ENCODE measurements at regions not wholly inside any gene's neighbourhood (a gene's known extent, or its start where the extent isn't known, plus 50 kb on each side); places are given as distances from the start of the nearest gene placed in this dataset.

- Histone ChIP-seq H3K9me3 (ENCODE audit: insufficient read depth, low read depth, low read length) (no peaks in the 10 kb centered on the region), H3K27ac (ENCODE audit: low read length) (no peak overlapping the region), H3K4me3 (ENCODE audit: low read length) (no peak overlapping the region), H3K4me1 (ENCODE audit: insufficient read depth, low read length) (no peaks in the 10 kb centered on the region), H3K9ac (ENCODE audit: low read depth, low read length) (no peak overlapping the region), H3K36me3 (ENCODE audit: insufficient read depth, low read depth, low read length) (no peaks in the 10 kb centered on the region), H3K27me3 (ENCODE audit: insufficient read depth, low read length) (no peaks in the 10 kb centered on the region)
Measured at GRCh38 chr3:88921986-88922385, 185.4 kb upstream of the EPHA3 start.

GRCh38 chr3:88926221-88926620 is 181.2 kb upstream of the EPHA3 start:
- Histone ChIP-seq H3K4me3 (ENCODE audit: low read length) (no peak overlapping the region), H3K9me3 (ENCODE audit: insufficient read depth, low read depth, low read length) (no peaks in the 10 kb centered on the region), H3K36me3 (ENCODE audit: insufficient read depth, low read depth, low read length) (no peaks in the 10 kb centered on the region), H3K9ac (ENCODE audit: low read depth, low read length) (no peak overlapping the region), H3K27me3 (ENCODE audit: insufficient read depth, low read length) (no peaks in the 10 kb centered on the region), H3K4me1 (ENCODE audit: insufficient read depth, low read length) (no peaks in the 10 kb centered on the region), H3K27ac (ENCODE audit: low read length) (no peak overlapping the region)

- Histone ChIP-seq H3K9me3 (ENCODE audit: insufficient read depth, low read depth, low read length) (no peaks in the 10 kb centered on the region), H3K36me3 (ENCODE audit: insufficient read depth, low read depth, low read length) (no peaks in the 10 kb centered on the region), H3K9ac (ENCODE audit: low read depth, low read length) (no peak overlapping the region), H3K4me3 (ENCODE audit: low read length) (no peak overlapping the region), H3K27ac (ENCODE audit: low read length) (no peak overlapping the region), H3K27me3 (ENCODE audit: insufficient read depth, low read length) (no peaks in the 10 kb centered on the region), H3K4me1 (ENCODE audit: insufficient read depth, low read length) (no peaks in the 10 kb centered on the region)
Measured at GRCh38 chr3:88930611-88931010, 176.8 kb upstream of the EPHA3 start.

- Histone ChIP-seq H3K27ac (ENCODE audit: low read length) (no peak overlapping the region), H3K36me3 (ENCODE audit: insufficient read depth, low read depth, low read length) (no peaks in the 10 kb centered on the region), H3K4me1 (ENCODE audit: insufficient read depth, low read length) (no peaks in the 10 kb centered on the region), H3K4me3 (ENCODE audit: low read length) (no peak overlapping the region), H3K9me3 (ENCODE audit: insufficient read depth, low read depth, low read length) (no peaks in the 10 kb centered on the region), H3K9ac (ENCODE audit: low read depth, low read length) (no peak overlapping the region), H3K27me3 (ENCODE audit: insufficient read depth, low read length) (no peaks in the 10 kb centered on the region)
Measured at GRCh38 chr3:88936831-88937230, 170.6 kb upstream of the EPHA3 start.

GRCh38 chr3:88940296-88940695 is 167.1 kb upstream of the EPHA3 start:
- H3K9me3 ChIP-seq (ENCODE audit: insufficient read depth, low read depth, low read length), result no peaks in the 10 kb centered on the region
- H3K4me1 ChIP-seq (ENCODE audit: insufficient read depth, low read length), result no peaks in the 10 kb centered on the region
- no peak overlapping the region for H3K4me3 ChIP-seq (ENCODE audit: low read length)
- H3K27ac ChIP-seq (ENCODE audit: low read length), result no peak overlapping the region
- no peak overlapping the region for H3K9ac ChIP-seq (ENCODE audit: low read depth, low read length)
- H3K27me3 ChIP-seq (ENCODE audit: insufficient read depth, low read length), result no peaks in the 10 kb centered on the region
- no peaks in the 10 kb centered on the region for H3K36me3 ChIP-seq (ENCODE audit: insufficient read depth, low read depth, low read length)

- H3K27me3 ChIP-seq (ENCODE audit: insufficient read depth, low read length), result no peaks in the 10 kb centered on the region
- H3K9ac ChIP-seq (ENCODE audit: low read depth, low read length), result no peak overlapping the region
- H3K4me3 ChIP-seq (ENCODE audit: low read length), result no peak overlapping the region
- no peaks in the 10 kb centered on the region for H3K9me3 ChIP-seq (ENCODE audit: insufficient read depth, low read depth, low read length)
- no peak overlapping the region for H3K27ac ChIP-seq (ENCODE audit: low read length)
- no peaks in the 10 kb centered on the region; the same call in 1 of the 2 replicates for H3K4me1 ChIP-seq (ENCODE audit: insufficient read depth, low read length)
- H3K36me3 ChIP-seq (ENCODE audit: insufficient read depth, low read depth, low read length), result no peaks in the 10 kb centered on the region
Measured at GRCh38 chr3:88947013-88947412, 160.4 kb upstream of the EPHA3 start.

- Histone ChIP-seq H3K4me1 (ENCODE audit: insufficient read depth, low read length) (no peaks in the 10 kb centered on the region), H3K4me3 (ENCODE audit: low read length) (no peak overlapping the region), H3K9me3 (ENCODE audit: insufficient read depth, low read depth, low read length) (no peaks in the 10 kb centered on the region), H3K27me3 (ENCODE audit: insufficient read depth, low read length) (no peaks in the 10 kb centered on the region), H3K27ac (ENCODE audit: low read length) (no peak overlapping the region), H3K9ac (ENCODE audit: low read depth, low read length) (no peak overlapping the region), H3K36me3 (ENCODE audit: insufficient read depth, low read depth, low read length) (no peaks in the 10 kb centered on the region)
Measured at GRCh38 chr3:88954853-88955252, 152.6 kb upstream of the EPHA3 start.

- Histone ChIP-seq H3K4me1 (ENCODE audit: insufficient read depth, low read length) (no peaks in the 10 kb centered on the region), H3K27ac (ENCODE audit: low read length) (no peak overlapping the region), H3K4me3 (ENCODE audit: low read length) (no peak overlapping the region), H3K9me3 (ENCODE audit: insufficient read depth, low read depth, low read length) (no peaks in the 10 kb centered on the region), H3K36me3 (ENCODE audit: insufficient read depth, low read depth, low read length) (no peaks in the 10 kb centered on the region), H3K9ac (ENCODE audit: low read depth, low read length) (no peak overlapping the region), H3K27me3 (ENCODE audit: insufficient read depth, low read length) (no peaks in the 10 kb centered on the region)
Measured at GRCh38 chr3:88955274-88955673, 152.1 kb upstream of the EPHA3 start.

- Histone ChIP-seq H3K27ac (ENCODE audit: low read length) (no peak overlapping the region), H3K4me1 (ENCODE audit: insufficient read depth, low read length) (no peaks in the 10 kb centered on the region), H3K9ac (ENCODE audit: low read depth, low read length) (no peak overlapping the region), H3K36me3 (ENCODE audit: insufficient read depth, low read depth, low read length) (no peaks in the 10 kb centered on the region), H3K9me3 (ENCODE audit: insufficient read depth, low read depth, low read length) (no peaks in the 10 kb centered on the region), H3K27me3 (ENCODE audit: insufficient read depth, low read length) (no peaks in the 10 kb centered on the region), H3K4me3 (ENCODE audit: low read length) (no peak overlapping the region)
Measured at GRCh38 chr3:88957711-88958439, 149.5 kb upstream of the EPHA3 start.

- no peaks in the 10 kb centered on the region for H3K4me1 ChIP-seq (ENCODE audit: insufficient read depth, low read length)
- no peak overlapping the region for H3K4me3 ChIP-seq (ENCODE audit: low read length)
- no peaks in the 10 kb centered on the region for H3K9me3 ChIP-seq (ENCODE audit: insufficient read depth, low read depth, low read length)
- H3K9ac ChIP-seq (ENCODE audit: low read depth, low read length), result no peak overlapping the region
- no peaks in the 10 kb centered on the region for H3K27me3 ChIP-seq (ENCODE audit: insufficient read depth, low read length)
- H3K36me3 ChIP-seq (ENCODE audit: insufficient read depth, low read depth, low read length), result no peaks in the 10 kb centered on the region
- no peak overlapping the region for H3K27ac ChIP-seq (ENCODE audit: low read length)
Measured at GRCh38 chr3:88960019-88960418, 147.4 kb upstream of the EPHA3 start.

- Histone ChIP-seq H3K4me1 (ENCODE audit: insufficient read depth, low read length) (no peaks in the 10 kb centered on the region), H3K9me3 (ENCODE audit: insufficient read depth, low read depth, low read length) (no peaks in the 10 kb centered on the region), H3K27ac (ENCODE audit: low read length) (no peak overlapping the region), H3K4me3 (ENCODE audit: low read length) (no peak overlapping the region), H3K27me3 (ENCODE audit: insufficient read depth, low read length) (no peaks in the 10 kb centered on the region), H3K9ac (ENCODE audit: low read depth, low read length) (no peak overlapping the region), H3K36me3 (ENCODE audit: insufficient read depth, low read depth, low read length) (no peaks in the 10 kb centered on the region)
Measured at GRCh38 chr3:88963003-88963402, 144.4 kb upstream of the EPHA3 start.

GRCh38 chr3:88979760-88980159 is 127.7 kb upstream of the EPHA3 start:
- no peak overlapping the region for H3K9ac ChIP-seq (ENCODE audit: low read depth, low read length)
- no peaks in the 10 kb centered on the region for H3K4me1 ChIP-seq (ENCODE audit: insufficient read depth, low read length)

More at GRCh38 chr3:88979760-88980159, 127.7 kb upstream of the EPHA3 start:
- H3K4me3 ChIP-seq (ENCODE audit: low read length), result no peak overlapping the region
- H3K27ac ChIP-seq (ENCODE audit: low read length), result no peak overlapping the region
- H3K36me3 ChIP-seq (ENCODE audit: insufficient read depth, low read depth, low read length), result no peaks in the 10 kb centered on the region
- no peaks in the 10 kb centered on the region for H3K27me3 ChIP-seq (ENCODE audit: insufficient read depth, low read length)
- H3K9me3 ChIP-seq (ENCODE audit: insufficient read depth, low read depth, low read length), result no peaks in the 10 kb centered on the region

Measured in iPS-20b (cell line).